ENCODE measurements at regions not wholly inside any gene's neighbourhood (a gene's known extent, or its start where the extent isn't known, plus 50 kb on each side); places are given as distances from the start of the nearest gene placed in this dataset.

DNA sequence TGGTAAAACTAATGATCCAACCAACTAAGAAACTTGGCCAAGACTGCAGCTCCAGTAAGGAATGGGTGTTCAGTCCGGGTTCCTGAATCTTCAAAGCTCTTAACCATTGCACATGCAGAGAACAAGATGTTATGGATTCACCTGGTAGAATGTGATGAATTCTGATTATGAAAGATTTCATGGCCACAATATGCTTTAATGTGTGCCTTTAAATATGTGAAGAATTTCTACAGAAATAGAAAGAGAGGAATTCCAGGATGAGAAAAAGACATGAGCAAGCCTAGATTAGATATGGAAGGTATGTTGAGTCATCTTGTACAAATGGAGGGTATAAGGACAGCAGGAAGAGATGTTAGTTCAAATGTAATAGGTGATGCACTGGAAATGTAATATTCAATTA lies 472.2 kb upstream of the TENM3 start:
- no peak for TF ChIP-seq POLR2A (IDR thresholded peaks at IDR 0.05; ENCODE audit: insufficient read depth in 1 of 2, low read depth in 2 of 2, low read length in 2 of 2)
- TF ChIP-seq RFX3 (CRISPR knock-in tag; IDR thresholded peaks at IDR 0.05): no peak
- no peak for TF ChIP-seq ZBTB7A (CRISPR knock-in tag; IDR thresholded peaks at IDR 0.05)
- no peak for TF ChIP-seq TAF1 (CRISPR knock-in tag; IDR thresholded peaks at IDR 0.05)
- TF ChIP-seq NFE2L2 (IDR thresholded peaks at IDR 0.05; ENCODE audit: low read length): no peak
- no peak for TF ChIP-seq UBTF (CRISPR knock-in tag; IDR thresholded peaks at IDR 0.05)

Data from HepG2 (cell line).